ENCODE measurements at regions not wholly inside any gene's neighbourhood (a gene's known extent, or its start where the extent isn't known, plus 50 kb on each side); places are given as distances from the start of the nearest gene placed in this dataset.

GRCh38 chr1:230507666-230508402 is 81.7 kb upstream of the PGBD5 start:
- Histone ChIP-seq H4K20me1 (ENCODE audit: insufficient read depth, low read length) (no peaks in the 10 kb centered on the region), H3K9ac (ENCODE audit: low read depth, low read length) (no peak overlapping the region), H2AFZ (ENCODE audit: low read depth, low read length) (no peak overlapping the region), H3K79me2 (ENCODE audit: insufficient read depth, low read length) (no peaks in the 10 kb centered on the region), H3K36me3 (ENCODE audit: insufficient read depth, low read length) (no peaks in the 10 kb centered on the region), H3K4me2 (ENCODE audit: insufficient read depth, low read length) (no peak overlapping the region), H3K27ac (ENCODE audit: low read length) (no peak overlapping the region), H3K9me3 (ENCODE audit: insufficient read depth, low read length, severe bottlenecking) (no peaks in the 10 kb centered on the region), H3K27me3 (ENCODE audit: insufficient read depth, low read length, poor library complexity) (no peaks in the 10 kb centered on the region), H3K4me3 (ENCODE audit: low read depth in 1 of 2, low read length in 2 of 2) (no peak overlapping the region), H3K4me1 (ENCODE audit: insufficient read depth, low read length) (no peaks in the 10 kb centered on the region)
- no peak for TF ChIP-seq CTCF (IDR thresholded peaks at IDR 0.05; ENCODE audit: borderline replicate concordance, extremely low read depth, low read length, poor library complexity, severe bottlenecking)
- no peak for TF ChIP-seq EZH2 (IDR thresholded peaks at IDR 0.05; ENCODE audit: borderline replicate concordance, low read depth, low read length, severe bottlenecking)
- ATAC-seq (ENCODE audit: insufficient read depth, low read depth) (peak; percentile 45; the same call in 1 of the 3 replicates), DNase-seq (no peak)

- ATAC-seq (ENCODE audit: insufficient read depth, low read depth) (no peak), DNase-seq (no peak)
- no peak overlapping the region for H3K4me2 ChIP-seq (ENCODE audit: insufficient read depth, low read length)
- no peaks in the 10 kb centered on the region for H3K36me3 ChIP-seq (ENCODE audit: insufficient read depth, low read length)
- H3K27me3 ChIP-seq (ENCODE audit: insufficient read depth, low read length, poor library complexity) = no peaks in the 10 kb centered on the region
- no peak for TF ChIP-seq CTCF (IDR thresholded peaks at IDR 0.05; ENCODE audit: borderline replicate concordance, extremely low read depth, low read length, poor library complexity, severe bottlenecking)
- TF ChIP-seq EZH2 (IDR thresholded peaks at IDR 0.05; ENCODE audit: borderline replicate concordance, low read depth, low read length, severe bottlenecking) = no peak
- no peaks in the 10 kb centered on the region for H3K79me2 ChIP-seq (ENCODE audit: insufficient read depth, low read length)
- no peak overlapping the region for H3K9ac ChIP-seq (ENCODE audit: low read depth, low read length)
- H3K27ac ChIP-seq (ENCODE audit: low read length) = no peak overlapping the region
- H4K20me1 ChIP-seq (ENCODE audit: insufficient read depth, low read length) = no peaks in the 10 kb centered on the region
- H3K4me1 ChIP-seq (ENCODE audit: insufficient read depth, low read length) = no peaks in the 10 kb centered on the region
- H2AFZ ChIP-seq (ENCODE audit: low read depth, low read length) = no peak overlapping the region
- H3K4me3 ChIP-seq (ENCODE audit: low read depth in 1 of 2, low read length in 2 of 2) = no peak overlapping the region
- H3K9me3 ChIP-seq (ENCODE audit: insufficient read depth, low read length, severe bottlenecking) = no peaks in the 10 kb centered on the region
Measured at GRCh38 chr1:230507236-230507635, 81.1 kb upstream of the PGBD5 start.

- Histone ChIP-seq H3K9me3 (ENCODE audit: insufficient read depth, low read length, severe bottlenecking) (no peaks in the 10 kb centered on the region), H3K4me1 (ENCODE audit: insufficient read depth, low read length) (no peaks in the 10 kb centered on the region)
- TF ChIP-seq CTCF (IDR thresholded peaks at IDR 0.05; ENCODE audit: borderline replicate concordance, extremely low read depth, low read length, poor library complexity, severe bottlenecking) (no peak), EZH2 (IDR thresholded peaks at IDR 0.05; ENCODE audit: borderline replicate concordance, low read depth, low read length, severe bottlenecking) (no peak)
Measured at GRCh38 chr1:230506451-230506850, 80.3 kb upstream of the PGBD5 start.

More at GRCh38 chr1:230506451-230506850, 80.3 kb upstream of the PGBD5 start:
- Histone ChIP-seq H3K9ac (ENCODE audit: low read depth, low read length) (no peak overlapping the region), H3K4me2 (ENCODE audit: insufficient read depth, low read length) (no peak overlapping the region), H4K20me1 (ENCODE audit: insufficient read depth, low read length) (no peaks in the 10 kb centered on the region), H3K36me3 (ENCODE audit: insufficient read depth, low read length) (no peaks in the 10 kb centered on the region), H3K4me3 (ENCODE audit: low read depth in 1 of 2, low read length in 2 of 2) (no peak overlapping the region), H3K27ac (ENCODE audit: low read length) (no peak overlapping the region), H3K79me2 (ENCODE audit: insufficient read depth, low read length) (no peaks in the 10 kb centered on the region), H3K27me3 (ENCODE audit: insufficient read depth, low read length, poor library complexity) (no peaks in the 10 kb centered on the region), H2AFZ (ENCODE audit: low read depth, low read length) (no peak overlapping the region)
- no peak for ATAC-seq (ENCODE audit: insufficient read depth, low read depth)
- DNase-seq = no peak
